ENCODE measurements at regions not wholly inside any gene's neighbourhood (a gene's known extent, or its start where the extent isn't known, plus 50 kb on each side); places are given as distances from the start of the nearest gene placed in this dataset.
A peak's percentile ranks its signal among the peaks of the same experiment; 100 is the strongest.

DNA sequence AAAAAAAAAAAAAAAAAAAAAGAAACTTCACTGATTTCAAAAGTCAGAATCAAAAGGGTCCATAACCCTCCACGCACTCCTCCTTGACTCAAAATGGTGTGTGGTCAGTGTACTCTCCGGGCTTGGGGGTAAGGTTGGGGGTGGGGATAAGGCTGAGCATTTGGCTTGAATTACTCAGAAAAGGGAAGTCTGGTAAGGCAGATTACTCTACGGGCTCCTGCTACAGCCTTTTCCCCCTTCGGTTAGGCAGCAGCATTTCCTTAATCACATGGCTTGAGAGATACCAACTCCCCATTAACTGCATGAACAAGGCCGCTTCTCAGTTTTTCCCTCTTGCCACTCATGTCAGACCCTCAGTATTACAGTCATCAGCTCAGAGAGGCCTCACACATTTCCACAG, 135.4 kb upstream of the DUSP21 start:
- H4K20me1 ChIP-seq (ENCODE audit: insufficient read depth, poor library complexity, severe bottlenecking) = no peaks in the 10 kb centered on the region
- TF ChIP-seq, protein P1, sequence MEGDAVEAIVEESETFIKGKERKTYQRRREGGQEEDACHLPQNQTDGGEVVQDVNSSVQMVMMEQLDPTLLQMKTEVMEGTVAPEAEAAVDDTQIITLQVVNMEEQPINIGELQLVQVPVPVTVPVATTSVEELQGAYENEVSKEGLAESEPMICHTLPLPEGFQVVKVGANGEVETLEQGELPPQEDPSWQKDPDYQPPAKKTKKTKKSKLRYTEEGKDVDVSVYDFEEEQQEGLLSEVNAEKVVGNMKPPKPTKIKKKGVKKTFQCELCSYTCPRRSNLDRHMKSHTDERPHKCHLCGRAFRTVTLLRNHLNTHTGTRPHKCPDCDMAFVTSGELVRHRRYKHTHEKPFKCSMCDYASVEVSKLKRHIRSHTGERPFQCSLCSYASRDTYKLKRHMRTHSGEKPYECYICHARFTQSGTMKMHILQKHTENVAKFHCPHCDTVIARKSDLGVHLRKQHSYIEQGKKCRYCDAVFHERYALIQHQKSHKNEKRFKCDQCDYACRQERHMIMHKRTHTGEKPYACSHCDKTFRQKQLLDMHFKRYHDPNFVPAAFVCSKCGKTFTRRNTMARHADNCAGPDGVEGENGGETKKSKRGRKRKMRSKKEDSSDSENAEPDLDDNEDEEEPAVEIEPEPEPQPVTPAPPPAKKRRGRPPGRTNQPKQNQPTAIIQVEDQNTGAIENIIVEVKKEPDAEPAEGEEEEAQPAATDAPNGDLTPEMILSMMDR (IDR thresholded peaks at IDR 0.05; ENCODE audit: poor library complexity) = no peak
- TF ChIP-seq EZH2phosphoT487 (IDR thresholded peaks at IDR 0.05; ENCODE audit: low read depth, severe bottlenecking, unreplicated experiment) (no peak), EZH2 (IDR thresholded peaks at IDR 0.05; ENCODE audit: borderline replicate concordance) (no peak)
- no peak overlapping the region for H3K27ac ChIP-seq
- H3K27me3 ChIP-seq = no peaks in the 10 kb centered on the region
- H3K4me2 ChIP-seq = no peak overlapping the region
- H2AFZ ChIP-seq = no peak overlapping the region
- H3K4me1 ChIP-seq (ENCODE audit: insufficient read depth) = no peaks in the 10 kb centered on the region
- H3K79me2 ChIP-seq = no peaks in the 10 kb centered on the region
- H3K9me2 ChIP-seq (replicated peaks; ENCODE audit: insufficient read depth) = no peaks in the 10 kb centered on the region
- no peak for DNase-seq (ENCODE audit: low spot score)
- 76% methylated on average over 5 of the region's 5 CpGs for WGBS (ENCODE audit: low lambda C conversion rate, missing lambda C conversion rate)
- no peaks in the 10 kb centered on the region for H3K9me3 ChIP-seq (ENCODE audit: low read depth)
- H3K36me3 ChIP-seq (replicated peaks; ENCODE audit: insufficient read depth, low read depth) = no peaks in the 10 kb centered on the region
- no peak overlapping the region for H3K4me3 ChIP-seq

DNA sequence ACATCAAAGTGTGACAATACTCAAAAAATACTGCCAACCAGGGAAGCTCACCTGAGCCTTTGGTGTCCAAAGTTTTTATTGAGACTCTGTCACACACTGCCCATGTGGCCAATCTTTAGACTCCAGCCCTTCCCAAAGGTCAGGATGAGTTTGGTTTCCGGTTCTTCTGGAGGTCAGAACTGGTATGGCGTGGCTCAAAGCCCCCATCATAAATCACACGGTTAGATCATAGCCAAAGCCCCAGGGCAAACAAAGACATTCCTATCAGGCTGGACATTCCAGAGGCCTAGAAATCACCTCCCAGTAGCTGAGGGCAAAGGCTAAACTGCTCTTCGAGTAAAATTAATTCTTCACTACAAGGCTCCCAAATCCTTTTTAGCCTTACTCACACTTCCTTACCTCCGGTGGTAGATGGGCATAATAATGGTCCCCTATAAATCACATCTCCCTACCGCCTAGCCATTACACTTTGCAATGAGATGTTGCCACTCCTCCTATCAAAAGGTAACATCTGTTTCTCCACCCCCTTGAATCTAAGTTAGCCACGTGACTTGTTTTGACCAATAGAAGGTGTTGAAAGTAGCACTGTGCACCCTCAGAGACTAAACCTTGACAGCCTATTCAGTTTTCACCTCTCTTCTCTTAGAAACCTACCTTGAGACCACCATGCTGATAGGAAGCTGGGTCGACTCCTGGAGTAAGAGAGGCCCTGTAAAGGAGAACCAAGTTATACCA, 137.8 kb upstream of the DUSP21 start:
- Histone ChIP-seq H3K9me3 (ENCODE audit: low read depth) (no peaks in the 10 kb centered on the region), H3K36me3 (replicated peaks; ENCODE audit: insufficient read depth, low read depth) (no peaks in the 10 kb centered on the region), H3K79me2 (no peaks in the 10 kb centered on the region), H3K4me1 (ENCODE audit: insufficient read depth) (no peaks in the 10 kb centered on the region), H3K9me2 (replicated peaks; ENCODE audit: insufficient read depth) (no peaks in the 10 kb centered on the region), H3K27ac (peak overlapping the region; percentile 57), H2AFZ (no peak overlapping the region), H3K27me3 (no peaks in the 10 kb centered on the region), H4K20me1 (ENCODE audit: insufficient read depth, poor library complexity, severe bottlenecking) (no peaks in the 10 kb centered on the region), H3K4me3 (no peak overlapping the region), H3K4me2 (no peak overlapping the region)
- DNase-seq (ENCODE audit: low spot score) = peak; percentile 8
- WGBS (ENCODE audit: low lambda C conversion rate, missing lambda C conversion rate) = 38% methylated on average over 8 of the region's 8 CpGs
- no peak for TF ChIP-seq EZH2phosphoT487 (IDR thresholded peaks at IDR 0.05; ENCODE audit: low read depth, severe bottlenecking, unreplicated experiment)
- TF ChIP-seq, protein P1 (IDR thresholded peaks at IDR 0.05; ENCODE audit: poor library complexity) = no peak
- no peak for TF ChIP-seq EZH2 (IDR thresholded peaks at IDR 0.05; ENCODE audit: borderline replicate concordance)

DNA sequence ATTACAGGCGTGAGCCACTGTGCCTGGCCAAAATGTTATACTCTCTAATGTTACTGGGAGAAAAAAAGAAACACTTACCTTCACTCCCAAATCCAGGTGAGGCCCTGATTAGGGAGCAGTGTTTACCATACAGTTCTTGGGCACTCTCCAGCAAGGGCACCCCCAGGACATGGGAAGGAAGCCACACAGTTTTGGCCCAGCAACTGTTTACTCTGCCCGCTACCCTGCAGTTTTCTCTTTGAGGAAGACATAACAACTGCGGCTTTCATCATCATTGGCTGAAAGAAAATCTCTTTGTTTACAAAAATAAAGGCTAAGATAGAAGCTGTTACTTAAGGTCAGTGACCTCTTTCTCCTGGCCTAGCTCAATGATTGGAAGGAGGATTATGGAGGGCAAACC, 145.5 kb upstream of the DUSP21 start:
- Histone ChIP-seq H3K27ac (no peak overlapping the region), H4K20me1 (ENCODE audit: insufficient read depth, poor library complexity, severe bottlenecking) (no peaks in the 10 kb centered on the region), H3K4me3 (no peak overlapping the region), H2AFZ (no peak overlapping the region), H3K27me3 (no peaks in the 10 kb centered on the region), H3K9me2 (replicated peaks; ENCODE audit: insufficient read depth) (no peaks in the 10 kb centered on the region), H3K4me2 (no peak overlapping the region), H3K9me3 (ENCODE audit: low read depth) (no peaks in the 10 kb centered on the region), H3K79me2 (no peaks in the 10 kb centered on the region), H3K36me3 (replicated peaks; ENCODE audit: insufficient read depth, low read depth) (no peaks in the 10 kb centered on the region), H3K4me1 (ENCODE audit: insufficient read depth) (no peaks in the 10 kb centered on the region)
- DNase-seq (ENCODE audit: low spot score) = no peak
- 79% methylated on average over 3 of the region's 3 CpGs for whole genome bisulfite sequencing (ENCODE audit: low lambda C conversion rate, missing lambda C conversion rate)
- TF ChIP-seq EZH2phosphoT487 (IDR thresholded peaks at IDR 0.05; ENCODE audit: low read depth, severe bottlenecking, unreplicated experiment) = no peak
- TF ChIP-seq, protein P1 (IDR thresholded peaks at IDR 0.05; ENCODE audit: poor library complexity) = no peak
- no peak for TF ChIP-seq EZH2 (IDR thresholded peaks at IDR 0.05; ENCODE audit: borderline replicate concordance)

Measured in hepatocyte (in vitro differentiated cells).